H9 (cell line): ENCODE measurements at regions not wholly inside any gene's neighbourhood (a gene's known extent, or its start where the extent isn't known, plus 50 kb on each side); places are given as distances from the start of the nearest gene placed in this dataset.

Experiments
- DNase-seq: peaks from one replicate; pipeline ENCODE4 v3.0.0-alpha.2; 2017
- H2AFZ ChIP-seq: one replicate; pipeline ENCODE4 v1.6.1; 2013; ENCODE audit warnings: mild to moderate bottlenecking, low read length, control low read depth, moderate library complexity
- H2AK5ac ChIP-seq: 2 replicates; pipeline ENCODE4 v1.6.1; 2013; ENCODE audit warnings: low read length, control low read depth, mixed read lengths; ENCODE audit not compliant: insufficient read length
- H2BK120ac ChIP-seq: one replicate; pipeline ENCODE4 v1.6.1; 2013; ENCODE audit warnings: low read depth, mild to moderate bottlenecking, low read length, control low read depth, inconsistent platforms; ENCODE audit not compliant: poor library complexity, severe bottlenecking
- H2BK12ac ChIP-seq: 2 replicates; pipeline ENCODE4 v1.6.1; 2013; ENCODE audit warnings: low read length, control low read depth, mixed read lengths, low read depth; ENCODE audit not compliant: insufficient read length
- H2BK15ac ChIP-seq: 2 replicates; pipeline ENCODE4 v1.6.1; 2013; ENCODE audit warnings: low read depth, low read length, control low read depth
- H2BK20ac ChIP-seq: one replicate; pipeline ENCODE4 v1.6.1; 2013; ENCODE audit warnings: low read depth, mild to moderate bottlenecking, low read length, control low read depth, inconsistent platforms; ENCODE audit not compliant: poor library complexity, severe bottlenecking
- H2BK5ac ChIP-seq: 2 replicates; pipeline ENCODE4 v1.6.1; 2013; ENCODE audit warnings: low read length, control low read depth, mixed read lengths; ENCODE audit not compliant: insufficient read length
- H3K14ac ChIP-seq: 2 replicates; pipeline ENCODE4 v1.6.1; 2013; ENCODE audit warnings: low read length, control low read depth; ENCODE audit not compliant: insufficient read depth
- H3K18ac ChIP-seq: 2 replicates; pipeline ENCODE4 v1.6.1; 2013; ENCODE audit warnings: low read depth, mild to moderate bottlenecking, mixed read lengths, low read length, control low read depth; ENCODE audit not compliant: insufficient read length
- H3K23ac ChIP-seq: 2 replicates; pipeline ENCODE4 v1.6.1; 2013; ENCODE audit warnings: low read length, control low read depth, mixed read lengths, low read depth; ENCODE audit not compliant: insufficient read length
- H3K23me2 ChIP-seq: 2 replicates; pipeline ENCODE4 v1.6.1; 2013; ENCODE audit warnings: low read depth, mild to moderate bottlenecking, mixed read lengths, low read length, control low read depth; ENCODE audit not compliant: insufficient read length, poor library complexity, severe bottlenecking
- H3K27ac ChIP-seq: 2 replicates; pipeline ENCODE4 v1.5.1; 2013; ENCODE audit warnings: low read length, control low read depth, mixed read lengths, low read depth; ENCODE audit not compliant: insufficient read length
- H3K27me3 ChIP-seq: 2 replicates; pipeline ENCODE4 v1.6.1; 2013; ENCODE audit warnings: low read length, control low read depth, inconsistent platforms; ENCODE audit not compliant: insufficient read depth
- H3K4ac ChIP-seq: 2 replicates; pipeline ENCODE4 v1.6.1; 2013; ENCODE audit warnings: low read depth, mild to moderate bottlenecking, control low read depth, inconsistent platforms, low read length, moderate library complexity
- H3K4me1 ChIP-seq: 2 replicates; pipeline ENCODE4 v1.6.1; 2013; ENCODE audit warnings: low read length, control low read depth, inconsistent platforms; ENCODE audit not compliant: insufficient read depth
- H3K4me2 ChIP-seq: 2 replicates; pipeline ENCODE4 v1.6.1; 2013; ENCODE audit warnings: low read length, control low read depth, mixed read lengths; ENCODE audit not compliant: insufficient read length, insufficient read depth
- H3K56ac ChIP-seq: 2 replicates; pipeline ENCODE4 v1.6.1; 2013; ENCODE audit warnings: low read depth, mild to moderate bottlenecking, mixed read lengths, low read length, control low read depth; ENCODE audit not compliant: insufficient read length
- H3K79me1 ChIP-seq: 2 replicates; pipeline ENCODE4 v1.6.1; 2013; ENCODE audit warnings: low read depth, mild to moderate bottlenecking, moderate library complexity, low read length, control low read depth, inconsistent platforms; ENCODE audit not compliant: insufficient read depth, poor library complexity, severe bottlenecking
- H3K79me2 ChIP-seq: 2 replicates; pipeline ENCODE4 v1.6.1; 2013; ENCODE audit warnings: low read length, control low read depth, inconsistent platforms; ENCODE audit not compliant: insufficient read depth
- H3K9ac ChIP-seq: 2 replicates; pipeline ENCODE4 v1.6.1; 2013; ENCODE audit warnings: low read length, control low read depth, mixed read lengths; ENCODE audit not compliant: insufficient read length; ENCODE audit errors: extremely low read depth
- H3K9me3 ChIP-seq: one replicate; pipeline ENCODE4 v1.6.1; 2013; ENCODE audit warnings: low read depth, low read length, inconsistent platforms; ENCODE audit not compliant: control insufficient read depth
- H3T11ph ChIP-seq: one replicate; pipeline ENCODE4 v1.6.1; 2013; ENCODE audit warnings: mild to moderate bottlenecking, low read length, control low read depth, inconsistent platforms
- H4K20me1 ChIP-seq: one replicate; pipeline ENCODE4 v1.6.1; 2013; ENCODE audit not compliant: control insufficient read depth, insufficient read length, insufficient read depth
- H4K5ac ChIP-seq: 2 replicates; pipeline ENCODE4 v1.6.1; 2013; ENCODE audit warnings: low read depth, mild to moderate bottlenecking, mixed read lengths, low read length, control low read depth; ENCODE audit not compliant: insufficient read length
- H4K8ac ChIP-seq: replicated peaks from 2 replicates; pipeline ENCODE4 v1.6.1; 2013; ENCODE audit warnings: low read length, control low read depth, mixed read lengths, low read depth; ENCODE audit not compliant: insufficient read length
- H4K91ac ChIP-seq: 2 replicates; pipeline ENCODE4 v1.6.1; 2013; ENCODE audit warnings: low read depth, mild to moderate bottlenecking, moderate library complexity, mixed read lengths, low read length, control low read depth; ENCODE audit not compliant: insufficient read length
- H3K27ac Mint-ChIP-seq, 3 experiments: 2 replicates in 2 of 3; 3 replicates in 1 of 3; pipeline ENCODE4 v1.8.0; 2020 to 2021; ENCODE audit warnings: mixed read lengths in 3 of 3, mild to moderate bottlenecking in 1 of 3, moderate library complexity in 1 of 3
- H3K27me3 Mint-ChIP-seq: 2 replicates; pipeline ENCODE4 v1.8.0; 2021; ENCODE audit warnings: low read depth, mild to moderate bottlenecking, moderate library complexity, mixed read lengths
- H3K36me3 Mint-ChIP-seq, 3 experiments: 2 replicates in 2 of 3; 3 replicates in 1 of 3; pipeline ENCODE4 v1.8.0; 2020 to 2021; ENCODE audit warnings: low read depth in 3 of 3, mixed read lengths in 3 of 3; ENCODE audit not compliant: insufficient read depth in 1 of 3
- H3K4me1 Mint-ChIP-seq, 2 experiments: 2 replicates each; pipeline ENCODE4 v1.8.0; 2020; ENCODE audit warnings: mixed read lengths in 2 of 2
- H3K4me3 Mint-ChIP-seq, 2 experiments: 2 replicates in 1 of 2; 3 replicates in 1 of 2; pipeline ENCODE4 v1.8.0; 2020 to 2021; ENCODE audit warnings: mild to moderate bottlenecking in 2 of 2, mixed read lengths in 2 of 2, moderate library complexity in 1 of 2
- H3K9me3 Mint-ChIP-seq, 2 experiments: 2 replicates in 1 of 2; 3 replicates in 1 of 2; pipeline ENCODE4 v1.8.0; 2020; ENCODE audit warnings: mild to moderate bottlenecking in 2 of 2, mixed read lengths in 2 of 2, moderate library complexity in 1 of 2
- WGBS: extraction: QIAGEN DNeasy Blood & Tissue Kit; methylation state at CpG from one replicate; pipeline ENCODE4 v1.1.7; 2013; ENCODE audit warnings: missing lambda C conversion rate, low lambda C conversion rate, mixed read lengths; ENCODE audit not compliant: insufficient read length; ENCODE audit errors: extremely low coverage; 5-methylcytosine and 5-hydroxymethylcytosine counted together
- TF ChIP-seq, protein P1 (sequence below): fragments of 200-600 bp; sonication (generic); conservative IDR thresholded peaks from 3 replicates; pipeline ENCODE4 v1.8.0; 2021; ENCODE audit warnings: antibody characterized with exemption, mild to moderate bottlenecking

DNA sequence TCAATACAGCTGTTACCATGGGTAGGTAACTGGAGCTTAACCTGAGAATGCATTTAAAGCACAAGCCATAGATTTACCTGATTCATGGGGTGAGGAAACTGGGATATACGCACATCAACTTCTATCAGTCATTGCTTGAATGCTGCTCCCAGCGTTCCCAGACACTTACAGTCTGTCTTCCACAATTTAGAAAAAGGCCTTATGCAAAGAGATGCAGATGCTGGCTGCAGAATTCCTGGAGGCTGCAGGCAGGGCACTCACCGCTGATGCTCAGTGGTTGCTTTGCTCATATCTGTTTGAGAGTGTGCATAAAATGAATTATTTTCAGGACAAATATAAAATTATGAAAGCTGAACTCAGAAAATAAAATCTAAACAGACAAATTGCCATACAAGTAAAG, 950.7 kb upstream of the PIK3C3 start:
- Histone ChIP-seq H3K23me2 (no peaks in the 10 kb centered on the region), H2BK5ac (no peak overlapping the region), H2BK15ac (no peak overlapping the region), H3K27me3 (no peaks in the 10 kb centered on the region), H2AFZ (no peak overlapping the region), H2BK20ac (no peak overlapping the region), H3K56ac (no peak overlapping the region), H4K5ac (no peak overlapping the region), H3K79me2 (no peaks in the 10 kb centered on the region), H2BK12ac (no peak overlapping the region), H3K27ac (no peak overlapping the region), H4K91ac (no peak overlapping the region), H3K4me1 (no peaks in the 10 kb centered on the region), H3K4ac (no peak overlapping the region), H3K4me2 (no peak overlapping the region), H3K14ac (no peak overlapping the region), H4K20me1 (no peaks in the 10 kb centered on the region), H4K8ac (no peak overlapping the region), H3K23ac (no peak overlapping the region), H2BK120ac (no peak overlapping the region), H3K18ac (no peak overlapping the region), H3K9me3 (no peaks in the 10 kb centered on the region), H3K9ac (no peak overlapping the region), H3T11ph (no peak overlapping the region), H3K79me1 (no peaks in the 10 kb centered on the region), H2AK5ac (no peak overlapping the region)
- TF ChIP-seq, protein P1, sequence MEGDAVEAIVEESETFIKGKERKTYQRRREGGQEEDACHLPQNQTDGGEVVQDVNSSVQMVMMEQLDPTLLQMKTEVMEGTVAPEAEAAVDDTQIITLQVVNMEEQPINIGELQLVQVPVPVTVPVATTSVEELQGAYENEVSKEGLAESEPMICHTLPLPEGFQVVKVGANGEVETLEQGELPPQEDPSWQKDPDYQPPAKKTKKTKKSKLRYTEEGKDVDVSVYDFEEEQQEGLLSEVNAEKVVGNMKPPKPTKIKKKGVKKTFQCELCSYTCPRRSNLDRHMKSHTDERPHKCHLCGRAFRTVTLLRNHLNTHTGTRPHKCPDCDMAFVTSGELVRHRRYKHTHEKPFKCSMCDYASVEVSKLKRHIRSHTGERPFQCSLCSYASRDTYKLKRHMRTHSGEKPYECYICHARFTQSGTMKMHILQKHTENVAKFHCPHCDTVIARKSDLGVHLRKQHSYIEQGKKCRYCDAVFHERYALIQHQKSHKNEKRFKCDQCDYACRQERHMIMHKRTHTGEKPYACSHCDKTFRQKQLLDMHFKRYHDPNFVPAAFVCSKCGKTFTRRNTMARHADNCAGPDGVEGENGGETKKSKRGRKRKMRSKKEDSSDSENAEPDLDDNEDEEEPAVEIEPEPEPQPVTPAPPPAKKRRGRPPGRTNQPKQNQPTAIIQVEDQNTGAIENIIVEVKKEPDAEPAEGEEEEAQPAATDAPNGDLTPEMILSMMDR: no peak
- H3K4me3 Mint-ChIP-seq: no peak overlapping the region
- peaks cover 4 to 8% of the 10 kb centered on the region in 2 experiments for H3K4me1 Mint-ChIP-seq
- DNase-seq: no peak
- no peaks in the 10 kb centered on the region for H3K36me3 Mint-ChIP-seq
- no CpG with 5 or more reads among the region's 3 CpGs for WGBS
- no peaks in the 10 kb centered on the region for H3K27me3 Mint-ChIP-seq
- H3K27ac Mint-ChIP-seq: peak overlapping the region in 1 of 3 experiments; percentile 12; a peak in 1 of 7 replicates
- H3K9me3 Mint-ChIP-seq: no peaks in the 10 kb centered on the region
